Activated T-helper 17 cell treated with anti-CD3 and anti-CD28 coated beads, Interleukin-2, amount 50 U/mL, for 72 hours (primary cell): ENCODE measurements at regions not wholly inside any gene's neighbourhood (a gene's known extent, or its start where the extent isn't known, plus 50 kb on each side); places are given as distances from the start of the nearest gene placed in this dataset.

Experiments
- ATAC-seq: fragments of 150-1000 bp; cut with Tn5 transposase; replicated peaks from 2 replicates; pipeline ENCODE4 v1.10.0; 2021; ENCODE audit warnings: mild to moderate bottlenecking, moderate library complexity
- H3K27ac Mint-ChIP-seq: one replicate; pipeline ENCODE4 v1.8.0; 2022; ENCODE audit warnings: mixed read lengths
- H3K27me3 Mint-ChIP-seq: one replicate; pipeline ENCODE4 v1.8.0; 2022; ENCODE audit warnings: mixed read lengths
- H3K36me3 Mint-ChIP-seq: one replicate; pipeline ENCODE4 v1.8.0; 2022; ENCODE audit warnings: low read depth, mild to moderate bottlenecking, mixed read lengths
- H3K4me1 Mint-ChIP-seq: one replicate; pipeline ENCODE4 v1.8.0; 2022; ENCODE audit warnings: mixed read lengths
- H3K4me3 Mint-ChIP-seq: one replicate; pipeline ENCODE4 v1.8.0; 2022; ENCODE audit warnings: mild to moderate bottlenecking, mixed read lengths
- H3K9me3 Mint-ChIP-seq: one replicate; pipeline ENCODE4 v1.8.0; 2022; ENCODE audit warnings: mixed read lengths

- Mint-ChIP-seq H3K9me3 (no peaks in the 10 kb centered on the region), H3K4me3 (no peak overlapping the region)
Measured at GRCh38 chr22:47783433-47784366, 1021.2 kb downstream of the TBC1D22A start.

DNA sequence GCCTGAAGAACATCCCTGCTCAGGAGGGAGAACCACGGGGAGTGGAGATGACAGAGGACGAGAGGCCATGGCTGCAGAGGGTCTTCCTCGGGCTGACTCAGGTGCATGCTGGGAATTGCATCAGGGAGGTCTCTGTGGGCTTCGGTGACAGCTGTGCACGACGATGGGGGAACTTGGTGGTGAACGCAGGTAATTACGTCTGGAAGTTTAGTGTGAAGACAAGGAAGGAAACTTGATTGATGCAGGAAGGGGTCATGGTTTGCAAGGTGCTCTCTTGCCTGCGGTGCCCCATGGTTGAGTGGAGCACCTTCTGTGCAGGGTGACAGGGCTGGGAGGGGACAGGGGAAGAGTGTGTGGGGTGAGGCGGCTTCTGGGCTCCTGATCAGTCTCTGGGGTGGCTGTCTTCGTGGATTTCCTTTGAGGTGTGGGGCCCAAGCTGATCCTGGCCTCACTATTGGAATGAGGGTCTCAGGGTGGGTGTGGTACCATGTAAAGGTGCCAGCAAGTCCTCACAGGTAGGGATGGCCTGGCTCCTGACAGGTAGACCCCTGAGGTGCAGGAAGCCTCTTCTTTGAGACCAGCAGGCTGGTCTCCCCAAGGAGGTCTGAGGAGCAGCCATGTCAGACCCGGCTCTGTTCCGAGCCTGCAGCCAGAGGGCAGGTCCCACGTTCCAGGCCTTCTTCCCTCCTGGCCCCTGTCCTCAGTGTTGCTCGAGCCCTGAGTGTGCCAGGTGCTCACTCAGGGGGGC is 1020.1 kb downstream of the TBC1D22A start:
- ATAC-seq, result no peak
- Mint-ChIP-seq H3K4me3 (no peak overlapping the region), H3K4me1 (no peaks in the 10 kb centered on the region), H3K27me3 (peaks cover 8% of the 10 kb centered on the region), H3K9me3 (no peaks in the 10 kb centered on the region), H3K27ac (no peak overlapping the region), H3K36me3 (no peaks in the 10 kb centered on the region)

More at GRCh38 chr22:47783433-47784366, 1021.2 kb downstream of the TBC1D22A start:
- Mint-ChIP-seq H3K27me3 (peaks cover 18% of the 10 kb centered on the region), H3K4me1 (no peaks in the 10 kb centered on the region), H3K36me3 (no peaks in the 10 kb centered on the region), H3K27ac (no peak overlapping the region)
- no peak for ATAC-seq

- no peaks in the 10 kb centered on the region for H3K9me3 Mint-ChIP-seq
- H3K4me1 Mint-ChIP-seq, result no peaks in the 10 kb centered on the region
- no peaks in the 10 kb centered on the region for H3K36me3 Mint-ChIP-seq
- H3K27me3 Mint-ChIP-seq, result peaks cover 8% of the 10 kb centered on the region
- no peak overlapping the region for H3K4me3 Mint-ChIP-seq
- no peak for ATAC-seq
- no peak overlapping the region for H3K27ac Mint-ChIP-seq
Measured at GRCh38 chr22:47781427-47782111, 1019.1 kb downstream of the TBC1D22A start.

DNA sequence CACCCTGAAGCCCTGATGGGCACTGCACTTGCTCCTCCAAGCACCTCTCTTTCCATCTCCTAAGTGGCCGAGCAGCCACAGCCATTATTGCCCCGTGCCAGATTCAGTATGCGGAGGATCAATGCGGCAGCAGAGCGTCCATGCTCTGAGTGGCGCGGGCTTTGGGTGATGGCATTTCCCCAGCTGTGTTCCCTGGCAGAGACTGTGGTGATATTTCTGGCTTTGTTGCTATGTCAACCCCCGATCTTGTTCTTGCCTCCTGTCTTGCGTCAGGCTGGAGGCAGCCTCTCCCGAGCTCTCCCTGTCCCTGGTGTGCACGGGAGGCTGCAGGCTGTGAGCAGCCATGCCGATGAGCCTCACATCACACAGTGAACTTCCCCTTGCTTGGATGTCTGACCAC is 1018.6 kb downstream of the TBC1D22A start:
- no peak overlapping the region for H3K27ac Mint-ChIP-seq
- H3K9me3 Mint-ChIP-seq, result no peaks in the 10 kb centered on the region
- no peaks in the 10 kb centered on the region for H3K36me3 Mint-ChIP-seq
- no peak for ATAC-seq
- no peak overlapping the region for H3K4me3 Mint-ChIP-seq
- H3K27me3 Mint-ChIP-seq, result peaks cover 8% of the 10 kb centered on the region
- H3K4me1 Mint-ChIP-seq, result no peaks in the 10 kb centered on the region

DNA sequence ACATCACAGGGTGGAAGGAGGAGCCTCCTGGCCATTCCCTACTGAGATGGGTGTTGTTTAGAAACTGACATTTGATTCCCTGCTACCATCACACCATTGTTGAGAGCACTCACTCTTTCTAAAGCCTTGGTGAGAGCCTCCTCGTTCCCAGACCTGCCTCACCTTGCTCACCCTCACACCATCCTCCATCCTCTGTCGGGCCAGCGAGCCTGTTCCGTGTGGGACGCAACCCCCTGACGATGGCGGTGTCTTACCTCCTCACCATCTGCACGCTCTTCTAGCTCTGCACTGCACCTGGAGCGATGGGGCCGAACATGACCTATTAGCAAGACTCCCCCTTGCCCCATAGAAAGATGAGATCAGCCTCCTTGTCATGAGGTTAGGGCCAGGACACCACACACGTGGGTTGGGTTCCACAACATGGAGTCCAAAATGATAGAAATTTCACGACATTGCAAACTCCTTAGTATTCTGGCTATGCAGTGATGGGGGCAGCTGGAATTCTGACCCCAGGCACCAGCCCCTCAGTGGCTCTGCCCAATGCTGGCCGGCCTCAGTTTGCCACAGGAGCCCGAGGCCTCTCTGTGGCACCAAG is 1017.9 kb downstream of the TBC1D22A start:
- Mint-ChIP-seq H3K9me3 (no peaks in the 10 kb centered on the region), H3K27me3 (peaks cover 8% of the 10 kb centered on the region), H3K4me3 (no peak overlapping the region), H3K27ac (no peak overlapping the region), H3K36me3 (no peaks in the 10 kb centered on the region), H3K4me1 (no peaks in the 10 kb centered on the region)
- ATAC-seq, result no peak

DNA sequence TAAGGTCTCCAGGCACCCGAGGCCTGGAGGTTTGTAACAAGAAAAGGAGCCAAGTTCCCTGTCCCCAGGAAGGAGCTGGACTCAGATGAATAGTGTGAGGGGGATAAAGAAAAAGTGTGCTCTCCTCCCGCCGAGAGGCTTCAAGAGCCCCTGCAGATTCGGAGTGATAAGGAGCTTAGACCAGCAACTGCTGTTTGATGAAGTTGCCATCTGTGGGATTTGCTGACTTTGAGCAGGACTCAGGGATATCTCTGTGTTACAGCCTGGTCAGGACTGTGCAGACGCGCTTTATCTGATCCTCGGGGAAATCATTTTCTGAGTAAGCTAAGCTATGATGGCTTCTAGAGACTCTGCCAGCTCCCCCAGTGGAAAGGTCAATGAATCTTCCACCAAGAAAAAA is 1017.0 kb downstream of the TBC1D22A start:
- H3K4me3 Mint-ChIP-seq, result no peak overlapping the region
- no peak for ATAC-seq
- H3K27ac Mint-ChIP-seq, result no peak overlapping the region
- H3K4me1 Mint-ChIP-seq, result no peaks in the 10 kb centered on the region
- H3K9me3 Mint-ChIP-seq, result no peaks in the 10 kb centered on the region
- peaks cover 8% of the 10 kb centered on the region for H3K27me3 Mint-ChIP-seq
- H3K36me3 Mint-ChIP-seq, result no peaks in the 10 kb centered on the region

GRCh38 chr22:47778160-47778658 is 1015.8 kb downstream of the TBC1D22A start:
- ATAC-seq, result no peak
- peaks cover 8% of the 10 kb centered on the region for H3K27me3 Mint-ChIP-seq
- H3K36me3 Mint-ChIP-seq, result no peaks in the 10 kb centered on the region
- H3K9me3 Mint-ChIP-seq, result no peaks in the 10 kb centered on the region
- no peak overlapping the region for H3K4me3 Mint-ChIP-seq
- H3K4me1 Mint-ChIP-seq, result no peaks in the 10 kb centered on the region
- H3K27ac Mint-ChIP-seq, result no peak overlapping the region

DNA sequence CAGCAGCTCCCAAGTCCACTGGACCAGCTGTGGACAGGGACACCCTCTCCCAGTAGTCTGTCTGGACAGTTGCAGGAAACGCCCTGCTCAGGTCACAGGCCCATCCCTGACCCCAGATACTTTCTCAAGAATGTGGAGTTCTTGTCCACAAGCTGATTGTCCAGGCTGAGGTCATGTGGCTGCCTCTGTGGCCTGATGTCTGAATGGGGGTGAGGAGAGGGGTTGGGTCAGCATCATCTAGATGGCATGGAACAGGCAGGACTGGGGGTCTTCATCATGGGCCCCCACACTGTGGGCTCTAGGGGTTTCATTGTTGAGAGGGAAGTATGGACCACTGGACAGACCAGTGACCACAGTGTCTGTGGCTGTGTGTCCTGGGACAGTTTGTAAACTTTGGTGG is 1015.0 kb downstream of the TBC1D22A start:
- peaks cover 6% of the 10 kb centered on the region for H3K27me3 Mint-ChIP-seq
- H3K9me3 Mint-ChIP-seq, result no peaks in the 10 kb centered on the region
- ATAC-seq, result no peak
- H3K27ac Mint-ChIP-seq, result no peak overlapping the region
- H3K36me3 Mint-ChIP-seq, result no peaks in the 10 kb centered on the region
- no peak overlapping the region for H3K4me3 Mint-ChIP-seq
- H3K4me1 Mint-ChIP-seq, result no peaks in the 10 kb centered on the region

- H3K36me3 Mint-ChIP-seq, result no peaks in the 10 kb centered on the region
- H3K4me3 Mint-ChIP-seq, result no peak overlapping the region
Measured at GRCh38 chr22:47776329-47776728, 1013.9 kb downstream of the TBC1D22A start.

DNA sequence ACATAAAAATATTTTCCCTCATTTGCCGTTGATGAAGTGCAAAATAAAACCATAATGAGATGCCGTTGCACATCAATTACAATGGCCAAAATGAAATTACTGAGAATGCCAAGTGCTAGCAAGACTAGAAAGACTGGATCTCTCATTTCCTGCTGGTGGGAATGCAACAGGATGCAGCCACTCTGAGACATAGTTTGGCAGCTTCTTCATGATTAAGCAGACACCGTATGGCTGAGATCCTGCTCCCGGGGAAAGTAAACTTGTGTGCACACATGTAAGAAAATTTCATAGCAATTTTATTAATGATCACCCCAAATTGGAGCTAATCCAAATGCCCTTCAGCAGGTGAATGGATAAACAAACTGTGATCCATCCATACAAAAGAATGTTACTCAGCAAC is 1013.2 kb downstream of the TBC1D22A start:
- H3K36me3 Mint-ChIP-seq, result no peaks in the 10 kb centered on the region
- H3K4me3 Mint-ChIP-seq, result no peak overlapping the region
- H3K9me3 Mint-ChIP-seq, result no peaks in the 10 kb centered on the region
- no peaks in the 10 kb centered on the region for H3K4me1 Mint-ChIP-seq
- no peak for ATAC-seq
- H3K27ac Mint-ChIP-seq, result no peak overlapping the region
- peaks cover 3% of the 10 kb centered on the region for H3K27me3 Mint-ChIP-seq

More at GRCh38 chr22:47776329-47776728, 1013.9 kb downstream of the TBC1D22A start:
- ATAC-seq, result no peak
- Mint-ChIP-seq H3K4me1 (no peaks in the 10 kb centered on the region), H3K27ac (no peak overlapping the region), H3K9me3 (no peaks in the 10 kb centered on the region), H3K27me3 (peaks cover 3% of the 10 kb centered on the region)

GRCh38 chr22:47775191-47775590 is 1012.7 kb downstream of the TBC1D22A start:
- Mint-ChIP-seq H3K4me3 (no peak overlapping the region), H3K27me3 (peaks cover 5% of the 10 kb centered on the region), H3K27ac (no peak overlapping the region), H3K36me3 (no peaks in the 10 kb centered on the region), H3K4me1 (no peaks in the 10 kb centered on the region), H3K9me3 (no peaks in the 10 kb centered on the region)
- ATAC-seq, result no peak

DNA sequence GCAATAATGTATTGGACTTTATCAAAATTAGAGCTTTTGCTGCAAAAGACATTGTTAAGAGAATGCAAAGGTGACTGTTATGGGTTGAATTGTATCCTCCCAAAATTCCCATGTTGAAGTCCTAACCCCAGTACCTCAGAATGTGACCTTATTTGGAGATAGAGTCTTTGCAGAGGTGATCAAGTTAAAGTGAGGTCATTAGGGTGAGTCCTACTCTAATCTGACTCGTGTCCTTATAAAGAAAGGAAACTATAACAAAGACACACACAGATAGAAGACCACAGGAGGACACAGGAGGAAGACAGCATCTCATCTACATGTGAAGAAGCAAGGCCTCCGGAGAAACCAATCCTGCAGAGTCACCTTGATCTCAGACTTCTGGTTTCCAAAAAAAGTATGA is 1011.2 kb downstream of the TBC1D22A start:
- no peaks in the 10 kb centered on the region for H3K4me1 Mint-ChIP-seq
- H3K4me3 Mint-ChIP-seq, result no peak overlapping the region
- H3K36me3 Mint-ChIP-seq, result no peaks in the 10 kb centered on the region
- no peaks in the 10 kb centered on the region for H3K9me3 Mint-ChIP-seq
- no peak overlapping the region for H3K27ac Mint-ChIP-seq
- no peak for ATAC-seq
- H3K27me3 Mint-ChIP-seq, result peaks cover 10% of the 10 kb centered on the region

DNA sequence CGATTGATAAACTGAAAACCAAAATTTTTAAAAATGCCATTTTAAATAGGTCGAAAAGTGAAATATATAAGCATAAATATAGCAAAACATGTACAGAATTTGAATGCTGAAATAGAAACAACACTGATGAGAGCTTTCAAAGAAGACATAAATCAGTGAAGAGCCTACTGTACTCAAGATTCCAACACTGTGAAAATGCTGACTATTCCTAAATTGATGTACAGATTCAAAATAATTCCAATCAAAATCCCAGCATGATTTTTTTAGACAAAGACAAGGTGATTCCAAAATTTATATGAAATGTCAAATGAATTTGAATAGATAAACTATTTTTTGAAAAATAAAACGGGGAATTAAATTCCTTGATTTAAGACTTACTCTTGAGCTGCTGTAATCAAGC is 1010.4 kb downstream of the TBC1D22A start:
- no peak overlapping the region for H3K27ac Mint-ChIP-seq
- H3K4me3 Mint-ChIP-seq, result no peak overlapping the region
- H3K4me1 Mint-ChIP-seq, result no peaks in the 10 kb centered on the region
- no peaks in the 10 kb centered on the region for H3K36me3 Mint-ChIP-seq
- H3K27me3 Mint-ChIP-seq, result peaks cover 10% of the 10 kb centered on the region
- no peaks in the 10 kb centered on the region for H3K9me3 Mint-ChIP-seq
- ATAC-seq, result no peak

DNA sequence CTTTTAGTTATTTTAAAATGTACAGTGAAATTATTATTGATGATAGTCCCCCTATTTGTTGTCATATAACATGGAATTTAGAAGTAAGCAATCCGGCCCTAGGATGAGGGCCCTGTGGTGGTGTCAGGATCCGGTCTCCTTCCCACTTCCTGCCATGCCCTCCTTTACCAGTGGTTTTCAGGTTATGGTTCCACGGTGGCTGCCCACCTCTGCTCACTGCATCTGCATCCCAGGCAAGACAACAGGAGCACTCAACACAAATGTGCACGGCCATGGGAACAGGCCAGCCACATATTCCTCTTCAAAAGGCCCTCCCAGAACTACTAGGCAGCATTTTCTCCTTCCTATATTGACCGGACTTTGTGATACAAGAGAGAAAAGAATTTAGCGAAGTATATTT is 1007.2 kb downstream of the TBC1D22A start:
- H3K4me1 Mint-ChIP-seq, result no peaks in the 10 kb centered on the region
- H3K27me3 Mint-ChIP-seq, result peaks cover 15% of the 10 kb centered on the region
- no peak overlapping the region for H3K4me3 Mint-ChIP-seq
- ATAC-seq, result no peak
- H3K27ac Mint-ChIP-seq, result no peak overlapping the region
- no peaks in the 10 kb centered on the region for H3K9me3 Mint-ChIP-seq
- no peaks in the 10 kb centered on the region for H3K36me3 Mint-ChIP-seq
